HG03469 (cell line): ENCODE measurements at regions not wholly inside any gene's neighbourhood (a gene's known extent, or its start where the extent isn't known, plus 50 kb on each side); places are given as distances from the start of the nearest gene placed in this dataset.

ENCODE experiments used
- ATAC-seq: cut with Tn5 transposase; IDR thresholded peaks from one replicate; pipeline ENCODE4 v1.9.1; 2021; ENCODE audit warnings: mild to moderate bottlenecking, moderate library complexity, moderate number of reproducible peaks; ENCODE audit not compliant: unreplicated experiment

GRCh38 chr16:50469744-50470321 is 78.4 kb upstream of the NKD1 start:
- no peak for ATAC-seq

GRCh38 chr16:50469121-50469743 is 79.0 kb upstream of the NKD1 start:
- no peak for ATAC-seq

GRCh38 chr16:50468749-50469078 is 79.5 kb upstream of the NKD1 start:
- no peak for ATAC-seq

DNA sequence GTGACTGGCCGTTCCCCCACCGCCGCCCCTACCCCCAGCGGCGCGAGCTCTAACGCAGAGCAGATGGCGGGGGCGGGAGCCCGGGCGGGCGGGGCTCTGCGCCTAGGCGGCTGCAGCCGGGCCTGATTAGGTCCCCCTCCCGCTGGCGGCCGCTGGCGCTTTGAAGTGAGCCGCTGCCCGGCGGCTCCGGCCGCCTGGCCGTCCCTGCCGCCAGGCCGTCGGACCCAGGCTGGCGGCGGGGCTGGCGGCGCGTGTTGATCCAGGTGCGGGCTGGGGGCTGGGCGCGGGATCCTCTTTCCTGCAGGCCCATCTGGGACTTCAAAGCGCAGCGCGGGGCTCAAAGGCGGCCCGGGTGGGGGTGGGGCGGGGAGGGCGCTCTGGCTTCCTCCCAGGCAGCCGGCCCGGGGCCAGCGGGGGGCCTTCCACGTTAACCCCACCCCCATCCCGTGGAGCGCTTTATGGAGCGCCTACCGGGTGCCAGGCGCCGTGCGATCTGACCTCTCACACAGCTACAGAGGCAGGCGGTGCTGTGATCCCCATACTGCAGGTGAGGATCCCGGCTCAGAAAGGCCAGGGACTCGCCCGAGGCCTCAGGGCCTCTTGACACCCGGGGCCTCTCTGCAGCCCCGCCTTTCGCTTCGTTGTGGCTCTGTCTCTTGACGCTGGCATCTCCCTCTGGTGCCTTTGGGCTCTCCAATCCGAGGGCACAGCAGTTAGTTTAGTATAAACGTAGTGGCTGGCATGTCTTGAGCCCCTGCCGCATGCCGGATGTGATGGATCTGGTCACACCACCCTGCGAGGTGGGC is 80.0 kb upstream of the NKD1 start:
- no peak for ATAC-seq

- no peak for ATAC-seq
These were observed 80.6 kb upstream of the NKD1 start for GRCh38 chr16:50467559-50467942.

GRCh38 chr16:50466170-50466569 is 82.0 kb upstream of the NKD1 start:
- ATAC-seq: no peak

DNA sequence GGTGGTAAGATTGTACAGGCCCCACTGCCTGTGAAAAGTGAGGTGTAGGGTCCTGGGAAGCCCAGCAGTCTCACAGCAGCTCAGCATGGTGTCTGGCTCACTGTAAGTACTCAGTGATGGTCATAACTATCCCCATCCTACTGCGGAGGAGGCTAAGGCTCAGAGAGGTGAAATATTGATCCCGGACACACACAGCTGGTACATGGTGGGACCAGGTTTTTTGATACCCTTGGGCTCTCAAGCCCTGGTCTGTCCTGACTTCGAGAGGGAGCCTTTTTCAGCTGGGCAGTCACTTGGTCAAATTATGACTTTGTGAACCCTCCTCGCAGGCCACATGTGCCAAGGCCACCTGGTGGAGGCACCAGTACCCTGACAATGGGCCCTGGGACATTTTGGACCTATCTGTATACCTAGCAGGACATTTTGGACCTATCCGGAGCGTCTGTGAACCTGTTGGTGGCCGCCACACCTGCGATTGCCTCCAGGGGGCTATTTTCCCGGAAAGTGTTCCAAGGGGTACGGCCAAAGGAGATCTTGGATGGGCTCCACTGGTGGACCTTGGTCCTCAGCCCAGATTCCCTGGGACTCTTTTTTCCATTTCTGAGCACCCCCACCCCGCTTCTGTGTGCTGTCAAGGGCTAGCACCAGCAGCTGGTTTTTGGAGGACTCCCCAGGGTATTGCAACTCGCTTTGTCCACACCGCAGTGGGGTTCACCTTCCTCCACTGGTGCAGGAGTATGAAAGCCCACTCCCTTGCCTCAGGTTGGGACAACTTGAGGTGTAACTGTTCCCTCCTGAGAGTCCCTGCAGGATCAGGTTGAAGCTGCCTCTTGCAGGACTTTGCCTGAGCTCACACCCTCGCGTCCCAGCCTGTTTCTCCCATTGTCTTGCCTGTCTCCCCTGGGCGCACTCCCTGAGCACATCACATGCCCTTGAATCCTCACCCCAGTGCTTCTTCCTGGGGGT is 83.6 kb upstream of the NKD1 start:
- ATAC-seq: no peak

GRCh38 chr16:50463581-50464324 is 84.4 kb upstream of the NKD1 start:
- ATAC-seq: no peak

GRCh38 chr16:50462793-50463507 is 85.2 kb upstream of the NKD1 start:
- ATAC-seq: no peak

DNA sequence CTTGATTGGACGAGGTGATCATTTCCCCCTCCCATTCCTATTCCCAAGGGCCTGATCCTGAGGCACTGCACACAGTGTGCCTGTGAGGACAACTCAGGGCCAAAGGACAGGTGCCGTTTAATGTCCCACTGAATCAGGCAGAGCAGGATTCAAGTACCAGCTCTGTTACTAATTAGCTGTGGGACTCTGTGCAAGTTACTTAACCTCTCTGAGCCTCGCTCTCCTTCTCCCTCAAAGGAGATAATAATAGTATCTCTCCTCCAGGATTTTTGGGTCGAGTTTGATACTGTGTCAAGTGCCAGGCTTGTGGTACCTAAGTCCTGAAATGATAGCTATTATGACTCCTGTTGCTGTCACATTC is 86.8 kb upstream of the NKD1 start:
- ATAC-seq: no peak

- no peak for ATAC-seq
These were observed 87.4 kb upstream of the NKD1 start for GRCh38 chr16:50460538-50461399.

GRCh38 chr16:50459496-50460080 is 88.6 kb upstream of the NKD1 start:
- no peak for ATAC-seq

GRCh38 chr16:50458667-50459495 is 89.3 kb upstream of the NKD1 start:
- no peak for ATAC-seq

DNA sequence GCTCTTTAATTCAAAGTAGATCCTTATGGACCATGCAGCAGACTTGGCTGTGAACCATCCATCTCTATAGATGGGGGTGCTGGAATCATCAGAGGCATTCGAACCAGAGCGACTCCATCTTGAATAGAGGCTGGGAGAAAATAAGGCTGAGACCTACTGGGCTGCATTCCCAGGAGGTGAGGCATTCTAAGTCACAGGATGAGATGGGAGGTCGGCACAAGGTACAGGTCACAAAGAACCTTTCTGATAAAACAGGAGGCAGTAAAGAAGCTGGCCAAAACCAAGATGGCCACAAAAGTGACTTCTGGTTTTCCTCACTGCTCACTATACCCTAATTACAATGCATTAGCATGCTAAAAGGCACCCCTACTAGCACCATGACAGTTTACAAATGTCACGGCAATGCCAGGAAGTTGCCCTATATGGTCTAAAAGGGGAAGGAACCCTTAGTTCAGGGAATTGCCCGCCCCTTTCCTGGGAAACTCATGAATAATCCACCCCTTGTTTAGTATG is 89.2 kb upstream of the BRD7 start:
- no peak for ATAC-seq

- ATAC-seq: no peak
These were observed 88.6 kb upstream of the BRD7 start for GRCh38 chr16:50457423-50457822.

DNA sequence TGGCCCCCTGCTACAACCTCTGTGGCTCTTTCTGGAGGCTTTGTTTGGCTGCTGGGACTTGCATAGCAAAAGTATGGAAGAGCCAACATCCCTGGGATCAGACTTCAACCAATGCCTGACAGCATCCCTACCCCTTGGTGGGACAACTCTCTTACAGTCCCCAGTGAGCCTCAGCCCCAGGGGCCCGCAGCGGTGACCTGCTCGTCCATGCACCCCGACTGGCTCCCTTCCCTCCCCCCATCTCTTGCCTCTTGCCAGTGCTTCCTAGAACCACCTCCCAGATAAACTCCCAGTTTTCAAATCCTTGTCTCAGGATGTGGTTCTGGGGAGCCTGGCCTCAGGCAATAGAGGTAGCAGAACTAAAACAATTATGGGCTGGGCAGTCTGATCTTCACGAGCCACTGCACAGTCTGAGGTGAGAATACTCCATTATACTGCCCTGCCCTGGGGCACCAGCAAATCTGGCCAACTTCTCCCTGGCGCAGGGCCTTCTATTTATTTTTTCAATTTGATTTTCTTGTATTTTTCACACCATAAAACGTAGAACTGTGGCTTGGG is 86.6 kb upstream of the BRD7 start:
- no peak for ATAC-seq

- ATAC-seq: no peak
These were observed 84.7 kb upstream of the BRD7 start for GRCh38 chr16:50453446-50453845.
